Neural crest cell (in vitro differentiated cells): ENCODE measurements at regions not wholly inside any gene's neighbourhood (a gene's known extent, or its start where the extent isn't known, plus 50 kb on each side); places are given as distances from the start of the nearest gene placed in this dataset.

Experiments used
- DNase-seq: peaks from one replicate; pipeline ENCODE4 v3.0.0; 2021; ENCODE audit warnings: low read depth, mixed read lengths, low spot score
- H3K27ac Mint-ChIP-seq: one replicate; pipeline ENCODE4 v1.8.0; 2021; ENCODE audit warnings: mild to moderate bottlenecking, mixed read lengths; ENCODE audit not compliant: unreplicated experiment
- H3K27me3 Mint-ChIP-seq: 2 replicates; pipeline ENCODE4 v1.8.0; 2021; ENCODE audit warnings: low read depth, mild to moderate bottlenecking, mixed read lengths
- H3K36me3 Mint-ChIP-seq: 2 replicates; pipeline ENCODE4 v1.8.0; 2021; ENCODE audit warnings: low read depth, mild to moderate bottlenecking, mixed read lengths
- H3K4me1 Mint-ChIP-seq: 2 replicates; pipeline ENCODE4 v1.8.0; 2021; ENCODE audit warnings: mixed read lengths
- H3K4me3 Mint-ChIP-seq: one replicate; pipeline ENCODE4 v1.8.0; 2021; ENCODE audit warnings: mild to moderate bottlenecking, mixed read lengths
- H3K9me3 Mint-ChIP-seq: 2 replicates; pipeline ENCODE4 v1.8.0; 2021; ENCODE audit warnings: mixed read lengths
- CTCF ChIP-seq: fragments of 200-600 bp; sonication (generic); conservative IDR thresholded peaks from 2 replicates; pipeline ENCODE4 v1.5.0; 2021; ENCODE audit warnings: antibody characterized with exemption, mild to moderate bottlenecking

GRCh38 chr14:26395726-26396125, 202.1 kb downstream of the NOVA1 start:
- peaks cover 37% of the 10 kb centered on the region for H3K4me1 Mint-ChIP-seq
- no peaks in the 10 kb centered on the region for H3K9me3 Mint-ChIP-seq
- DNase-seq, result no peak
- H3K36me3 Mint-ChIP-seq, result no peaks in the 10 kb centered on the region
- H3K4me3 Mint-ChIP-seq, result no peak overlapping the region
- H3K27me3 Mint-ChIP-seq, result no peaks in the 10 kb centered on the region
- TF ChIP-seq CTCF, result no peak
- no peak overlapping the region for H3K27ac Mint-ChIP-seq

GRCh38 chr14:26394150-26394810, 203.6 kb downstream of the NOVA1 start:
- TF ChIP-seq CTCF, result peak; percentile 51
- no peak for DNase-seq
- Mint-ChIP-seq H3K27ac (peak overlapping the region; percentile 58), H3K27me3 (no peaks in the 10 kb centered on the region), H3K4me3 (no peak overlapping the region), H3K4me1 (peaks cover 42% of the 10 kb centered on the region), H3K36me3 (no peaks in the 10 kb centered on the region), H3K9me3 (no peaks in the 10 kb centered on the region)

- H3K27me3 Mint-ChIP-seq, result no peaks in the 10 kb centered on the region
- TF ChIP-seq CTCF, result no peak
- no peak overlapping the region for H3K27ac Mint-ChIP-seq
- peaks cover 53% of the 10 kb centered on the region for H3K4me1 Mint-ChIP-seq
- no peaks in the 10 kb centered on the region for H3K9me3 Mint-ChIP-seq
- H3K4me3 Mint-ChIP-seq, result no peak overlapping the region
- H3K36me3 Mint-ChIP-seq, result no peaks in the 10 kb centered on the region
- DNase-seq, result no peak
Measured at GRCh38 chr14:26392498-26392897, 205.3 kb downstream of the NOVA1 start.

- Mint-ChIP-seq H3K4me1 (peaks cover 51% of the 10 kb centered on the region), H3K9me3 (peaks cover 2% of the 10 kb centered on the region), H3K27ac (no peak overlapping the region), H3K36me3 (no peaks in the 10 kb centered on the region), H3K27me3 (no peaks in the 10 kb centered on the region), H3K4me3 (no peak overlapping the region)
- no peak for DNase-seq
- TF ChIP-seq CTCF, result no peak
Measured at GRCh38 chr14:26389646-26390508, 208.0 kb downstream of the NOVA1 start.

- Mint-ChIP-seq H3K27ac (no peak overlapping the region), H3K4me3 (no peak overlapping the region)
Measured at GRCh38 chr14:26385310-26385709, 212.5 kb downstream of the NOVA1 start.

More at GRCh38 chr14:26385310-26385709, 212.5 kb downstream of the NOVA1 start:
- Mint-ChIP-seq H3K9me3 (peaks cover 2% of the 10 kb centered on the region), H3K36me3 (peaks cover 3% of the 10 kb centered on the region), H3K27me3 (no peaks in the 10 kb centered on the region), H3K4me1 (peaks cover 27% of the 10 kb centered on the region)
- DNase-seq, result no peak
- no peak for TF ChIP-seq CTCF
